Duodenal mucosa (tissue), 2 donors: ENCODE measurements at regions not wholly inside any gene's neighbourhood (a gene's known extent, or its start where the extent isn't known, plus 50 kb on each side); places are given as distances from the start of the nearest gene placed in this dataset.

Experiments used
- H3K27ac ChIP-seq: one replicate; pipeline ENCODE4 v1.7.0; 2013; ENCODE audit warnings: low read depth, low read length
- H3K27me3 ChIP-seq, 2 donors: one replicate each; pipeline ENCODE4 v1.7.0; 2013; ENCODE audit warnings: low read length in 2 of 2, control low read depth in 1 of 2; ENCODE audit not compliant: insufficient read depth in 2 of 2, control insufficient read depth in 1 of 2
- H3K36me3 ChIP-seq, 2 donors: one replicate each; pipeline ENCODE4 v1.7.0; 2013; ENCODE audit warnings: low read length in 2 of 2, control low read depth in 1 of 2; ENCODE audit not compliant: insufficient read depth in 2 of 2, control insufficient read depth in 1 of 2
- H3K4me1 ChIP-seq, 2 donors: one replicate each; pipeline ENCODE4 v1.7.0; 2013; ENCODE audit warnings: low read length in 2 of 2, control low read depth in 1 of 2; ENCODE audit not compliant: insufficient read depth in 2 of 2, control insufficient read depth in 1 of 2
- H3K4me3 ChIP-seq, 2 donors: one replicate each; pipeline ENCODE4 v1.7.0; 2013; ENCODE audit warnings: low read length in 2 of 2, low read depth in 1 of 2
- H3K9ac ChIP-seq, 2 donors: one replicate each; pipeline ENCODE4 v1.7.0; 2013; ENCODE audit warnings: low read length in 2 of 2, low read depth in 1 of 2
- H3K9me3 ChIP-seq, 2 donors: one replicate each; pipeline ENCODE4 v1.7.0; 2013; ENCODE audit warnings: low read length in 2 of 2, control low read depth in 1 of 2; ENCODE audit not compliant: control insufficient read depth in 1 of 2

DNA sequence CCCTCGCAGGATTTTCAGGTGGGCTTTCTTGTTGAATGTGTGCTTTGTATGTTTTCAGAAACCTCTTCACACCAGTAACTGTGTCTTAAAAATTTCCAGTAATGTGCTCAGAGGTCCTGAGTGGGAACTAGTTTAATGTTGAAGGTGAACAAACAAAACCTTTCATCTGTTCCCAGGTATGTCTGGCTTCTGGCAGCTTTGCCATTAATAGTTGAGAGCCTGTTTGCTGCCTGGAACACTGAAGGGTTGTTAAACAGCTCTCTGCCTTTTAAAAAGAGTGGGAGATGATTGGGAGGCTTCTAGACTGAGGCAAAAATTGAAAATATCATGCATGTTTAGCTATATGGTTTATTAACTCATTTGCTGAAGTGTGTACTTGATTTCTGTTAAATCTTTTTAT is 161.2 kb upstream of the AGTR2 start:
- Histone ChIP-seq H3K27me3 (no peaks in the 10 kb centered on the region), H3K4me1 (peaks cover 0 to 4% of the 10 kb centered on the region in 2 donors), H3K4me3 (no peak overlapping the region), H3K9me3 (no peaks in the 10 kb centered on the region), H3K27ac (no peak overlapping the region), H3K9ac (no peak overlapping the region), H3K36me3 (no peaks in the 10 kb centered on the region)

DNA sequence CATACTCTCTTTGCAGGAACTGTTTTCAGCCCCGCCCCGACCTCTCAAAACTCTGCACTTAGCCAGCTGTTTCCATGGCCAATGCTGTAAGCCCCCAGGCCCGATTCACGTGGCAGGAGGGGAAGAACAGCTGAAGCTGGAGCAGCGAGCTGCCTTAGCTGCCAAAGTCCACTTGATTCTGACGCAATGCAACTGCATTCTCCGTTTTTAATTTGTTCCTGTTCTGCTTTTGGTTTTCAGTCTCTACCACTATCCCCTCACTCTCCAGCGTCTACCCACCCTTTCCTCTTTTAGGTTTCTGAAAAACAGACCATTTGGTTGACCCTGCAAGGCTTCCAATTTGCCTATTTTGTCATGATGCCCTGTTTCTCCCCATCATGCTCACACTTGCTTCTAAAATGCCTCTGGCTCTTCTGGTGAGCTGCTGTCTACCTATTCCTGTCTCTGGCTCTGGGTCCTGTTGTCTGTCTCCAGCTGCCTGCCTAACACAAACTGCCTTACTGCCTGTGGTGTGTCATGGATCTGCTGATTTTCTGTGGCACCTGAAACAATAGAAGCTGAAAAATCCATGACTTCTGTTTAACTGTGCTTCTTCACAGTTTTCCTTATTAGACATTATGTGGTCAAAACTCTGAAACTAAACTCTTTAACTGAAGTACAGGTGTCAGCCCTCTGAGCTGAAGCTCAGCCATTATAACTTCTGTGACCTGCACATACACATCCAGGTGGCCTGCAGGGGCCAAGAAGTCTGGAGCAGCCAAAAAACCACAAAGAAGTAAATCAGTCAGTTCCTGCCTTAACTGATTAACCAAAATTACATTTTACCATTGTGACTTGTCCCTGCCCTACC is 160.5 kb upstream of the AGTR2 start:
- Histone ChIP-seq H3K27me3 (no peaks in the 10 kb centered on the region), H3K9me3 (no peaks in the 10 kb centered on the region), H3K4me3 (peak overlapping the region; percentile 8 to 32), H3K36me3 (no peaks in the 10 kb centered on the region), H3K27ac (no peak overlapping the region), H3K4me1 (peaks cover 0 to 4% of the 10 kb centered on the region in 2 donors), H3K9ac (no peak overlapping the region)

DNA sequence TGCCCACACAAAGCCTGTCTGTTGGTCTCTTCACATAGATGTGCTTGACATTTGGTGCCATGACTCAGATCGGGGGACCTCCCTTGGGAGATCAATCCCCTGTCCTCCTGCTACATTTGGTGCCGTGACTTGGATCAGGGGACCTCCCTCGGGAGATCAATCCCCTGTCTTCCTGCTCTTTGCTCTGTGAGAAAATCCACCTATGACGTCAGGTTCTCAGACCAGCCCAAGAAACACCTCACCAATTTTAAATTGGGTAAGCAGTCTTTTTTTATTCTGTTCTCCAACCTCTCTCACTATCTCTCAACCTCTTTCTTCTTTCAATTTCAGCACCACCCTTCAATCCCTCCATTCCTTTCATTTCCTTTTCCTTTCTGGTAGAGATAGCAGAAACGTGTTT is 159.6 kb upstream of the AGTR2 start:
- Histone ChIP-seq H3K36me3 (no peaks in the 10 kb centered on the region), H3K27ac (no peak overlapping the region), H3K4me1 (peaks cover 0 to 4% of the 10 kb centered on the region in 2 donors), H3K4me3 (no peak overlapping the region), H3K9ac (no peak overlapping the region), H3K27me3 (no peaks in the 10 kb centered on the region), H3K9me3 (no peaks in the 10 kb centered on the region)

DNA sequence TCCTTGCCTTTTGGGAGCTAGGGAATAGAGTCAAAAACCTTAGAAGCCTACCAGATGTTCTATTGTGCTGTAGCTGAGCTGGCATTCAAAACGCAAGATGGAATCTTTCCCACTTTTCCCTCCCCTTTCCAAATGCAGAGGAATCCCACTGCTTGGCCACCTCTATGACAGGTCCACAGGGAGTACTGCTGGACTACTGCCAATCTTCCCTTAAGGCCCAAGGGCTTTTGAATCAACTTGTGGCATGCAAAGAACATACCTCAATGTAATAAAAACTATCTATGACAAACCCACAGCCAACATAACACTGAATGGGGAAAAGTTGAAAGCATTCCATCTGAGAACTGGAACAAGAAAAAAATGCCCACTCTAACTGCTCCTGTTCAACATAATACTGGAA is 139.2 kb upstream of the AGTR2 start:
- H3K36me3 ChIP-seq = no peaks in the 10 kb centered on the region
- H3K27me3 ChIP-seq = no peaks in the 10 kb centered on the region
- H3K27ac ChIP-seq = no peak overlapping the region
- H3K9ac ChIP-seq = no peak overlapping the region
- no peaks in the 10 kb centered on the region for H3K9me3 ChIP-seq
- no peak overlapping the region for H3K4me3 ChIP-seq
- no peaks in the 10 kb centered on the region for H3K4me1 ChIP-seq
